ENCODE measurements at regions not wholly inside any gene's neighbourhood (a gene's known extent, or its start where the extent isn't known, plus 50 kb on each side); places are given as distances from the start of the nearest gene placed in this dataset.

DNA sequence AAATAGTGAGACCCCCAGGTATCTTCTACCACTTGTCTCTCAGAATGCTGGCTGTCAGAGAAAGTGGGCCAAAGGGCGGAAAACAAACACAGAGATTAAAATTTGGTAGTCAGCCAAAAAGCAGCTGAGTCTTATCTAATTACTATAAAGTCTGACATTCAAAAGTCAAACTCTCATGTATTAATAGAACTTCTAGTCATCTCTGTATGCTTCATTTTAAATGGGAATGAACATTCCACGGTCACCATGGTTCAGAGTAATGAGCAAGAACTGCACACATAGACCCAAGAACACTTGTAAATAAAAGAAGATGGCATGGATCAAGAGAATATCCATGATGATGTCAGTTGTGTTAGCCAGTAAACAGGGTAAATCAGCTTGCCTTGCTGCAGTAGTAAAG, 1267.0 kb upstream of the CHAC2 start:
- H3K27me3 Mint-ChIP-seq (ENCODE audit: insufficient read depth, low read depth, poor library complexity), result no peaks in the 10 kb centered on the region

More for the DNA sequence above, 1267.0 kb upstream of the CHAC2 start:
- H3K36me3 ChIP-seq (ENCODE audit: insufficient read depth), result peaks cover 10% of the 10 kb centered on the region
- H3K4me2 ChIP-seq, result no peak overlapping the region
- Mint-ChIP-seq H3K27ac (no peak overlapping the region), H3K4me3 (no peak overlapping the region), H3K9me3 (peaks cover 25% of the 10 kb centered on the region), H3K36me3 (ENCODE audit: low read depth) (peaks cover 17% of the 10 kb centered on the region), H3K4me1 (no peaks in the 10 kb centered on the region)
- no peaks in the 10 kb centered on the region for H3K4me1 ChIP-seq (ENCODE audit: insufficient read depth)
- ATAC-seq (no peak), DNase-seq (ENCODE audit: low spot score) (no peak)
- H3K9me2 ChIP-seq (ENCODE audit: insufficient read depth), result no peaks in the 10 kb centered on the region
- H3K79me2 ChIP-seq (replicated peaks; ENCODE audit: insufficient read depth), result no peaks in the 10 kb centered on the region
- no peaks in the 10 kb centered on the region for H3F3A ChIP-seq (replicated peaks; ENCODE audit: low read depth)
- H3K4me3 ChIP-seq, result no peak overlapping the region
- H3K27ac ChIP-seq (ENCODE audit: low read depth), result no peak overlapping the region
- H4K20me1 ChIP-seq (replicated peaks; ENCODE audit: insufficient read depth), result no peaks in the 10 kb centered on the region
- no peak overlapping the region for H2AFZ ChIP-seq
- TF ChIP-seq, protein P1, sequence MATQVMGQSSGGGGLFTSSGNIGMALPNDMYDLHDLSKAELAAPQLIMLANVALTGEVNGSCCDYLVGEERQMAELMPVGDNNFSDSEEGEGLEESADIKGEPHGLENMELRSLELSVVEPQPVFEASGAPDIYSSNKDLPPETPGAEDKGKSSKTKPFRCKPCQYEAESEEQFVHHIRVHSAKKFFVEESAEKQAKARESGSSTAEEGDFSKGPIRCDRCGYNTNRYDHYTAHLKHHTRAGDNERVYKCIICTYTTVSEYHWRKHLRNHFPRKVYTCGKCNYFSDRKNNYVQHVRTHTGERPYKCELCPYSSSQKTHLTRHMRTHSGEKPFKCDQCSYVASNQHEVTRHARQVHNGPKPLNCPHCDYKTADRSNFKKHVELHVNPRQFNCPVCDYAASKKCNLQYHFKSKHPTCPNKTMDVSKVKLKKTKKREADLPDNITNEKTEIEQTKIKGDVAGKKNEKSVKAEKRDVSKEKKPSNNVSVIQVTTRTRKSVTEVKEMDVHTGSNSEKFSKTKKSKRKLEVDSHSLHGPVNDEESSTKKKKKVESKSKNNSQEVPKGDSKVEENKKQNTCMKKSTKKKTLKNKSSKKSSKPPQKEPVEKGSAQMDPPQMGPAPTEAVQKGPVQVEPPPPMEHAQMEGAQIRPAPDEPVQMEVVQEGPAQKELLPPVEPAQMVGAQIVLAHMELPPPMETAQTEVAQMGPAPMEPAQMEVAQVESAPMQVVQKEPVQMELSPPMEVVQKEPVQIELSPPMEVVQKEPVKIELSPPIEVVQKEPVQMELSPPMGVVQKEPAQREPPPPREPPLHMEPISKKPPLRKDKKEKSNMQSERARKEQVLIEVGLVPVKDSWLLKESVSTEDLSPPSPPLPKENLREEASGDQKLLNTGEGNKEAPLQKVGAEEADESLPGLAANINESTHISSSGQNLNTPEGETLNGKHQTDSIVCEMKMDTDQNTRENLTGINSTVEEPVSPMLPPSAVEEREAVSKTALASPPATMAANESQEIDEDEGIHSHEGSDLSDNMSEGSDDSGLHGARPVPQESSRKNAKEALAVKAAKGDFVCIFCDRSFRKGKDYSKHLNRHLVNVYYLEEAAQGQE (IDR thresholded peaks at IDR 0.05; ENCODE audit: unreplicated experiment), result no peak
- TF ChIP-seq, protein P2, sequence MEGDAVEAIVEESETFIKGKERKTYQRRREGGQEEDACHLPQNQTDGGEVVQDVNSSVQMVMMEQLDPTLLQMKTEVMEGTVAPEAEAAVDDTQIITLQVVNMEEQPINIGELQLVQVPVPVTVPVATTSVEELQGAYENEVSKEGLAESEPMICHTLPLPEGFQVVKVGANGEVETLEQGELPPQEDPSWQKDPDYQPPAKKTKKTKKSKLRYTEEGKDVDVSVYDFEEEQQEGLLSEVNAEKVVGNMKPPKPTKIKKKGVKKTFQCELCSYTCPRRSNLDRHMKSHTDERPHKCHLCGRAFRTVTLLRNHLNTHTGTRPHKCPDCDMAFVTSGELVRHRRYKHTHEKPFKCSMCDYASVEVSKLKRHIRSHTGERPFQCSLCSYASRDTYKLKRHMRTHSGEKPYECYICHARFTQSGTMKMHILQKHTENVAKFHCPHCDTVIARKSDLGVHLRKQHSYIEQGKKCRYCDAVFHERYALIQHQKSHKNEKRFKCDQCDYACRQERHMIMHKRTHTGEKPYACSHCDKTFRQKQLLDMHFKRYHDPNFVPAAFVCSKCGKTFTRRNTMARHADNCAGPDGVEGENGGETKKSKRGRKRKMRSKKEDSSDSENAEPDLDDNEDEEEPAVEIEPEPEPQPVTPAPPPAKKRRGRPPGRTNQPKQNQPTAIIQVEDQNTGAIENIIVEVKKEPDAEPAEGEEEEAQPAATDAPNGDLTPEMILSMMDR (conservative IDR thresholded peaks at IDR 0.05; ENCODE audit: low read depth in 2 of 2), result no peak
- no peak for TF ChIP-seq ZNF331 (CRISPR knock-in tag; IDR thresholded peaks at IDR 0.05; ENCODE audit: low read depth)
- TF ChIP-seq, protein P3, sequence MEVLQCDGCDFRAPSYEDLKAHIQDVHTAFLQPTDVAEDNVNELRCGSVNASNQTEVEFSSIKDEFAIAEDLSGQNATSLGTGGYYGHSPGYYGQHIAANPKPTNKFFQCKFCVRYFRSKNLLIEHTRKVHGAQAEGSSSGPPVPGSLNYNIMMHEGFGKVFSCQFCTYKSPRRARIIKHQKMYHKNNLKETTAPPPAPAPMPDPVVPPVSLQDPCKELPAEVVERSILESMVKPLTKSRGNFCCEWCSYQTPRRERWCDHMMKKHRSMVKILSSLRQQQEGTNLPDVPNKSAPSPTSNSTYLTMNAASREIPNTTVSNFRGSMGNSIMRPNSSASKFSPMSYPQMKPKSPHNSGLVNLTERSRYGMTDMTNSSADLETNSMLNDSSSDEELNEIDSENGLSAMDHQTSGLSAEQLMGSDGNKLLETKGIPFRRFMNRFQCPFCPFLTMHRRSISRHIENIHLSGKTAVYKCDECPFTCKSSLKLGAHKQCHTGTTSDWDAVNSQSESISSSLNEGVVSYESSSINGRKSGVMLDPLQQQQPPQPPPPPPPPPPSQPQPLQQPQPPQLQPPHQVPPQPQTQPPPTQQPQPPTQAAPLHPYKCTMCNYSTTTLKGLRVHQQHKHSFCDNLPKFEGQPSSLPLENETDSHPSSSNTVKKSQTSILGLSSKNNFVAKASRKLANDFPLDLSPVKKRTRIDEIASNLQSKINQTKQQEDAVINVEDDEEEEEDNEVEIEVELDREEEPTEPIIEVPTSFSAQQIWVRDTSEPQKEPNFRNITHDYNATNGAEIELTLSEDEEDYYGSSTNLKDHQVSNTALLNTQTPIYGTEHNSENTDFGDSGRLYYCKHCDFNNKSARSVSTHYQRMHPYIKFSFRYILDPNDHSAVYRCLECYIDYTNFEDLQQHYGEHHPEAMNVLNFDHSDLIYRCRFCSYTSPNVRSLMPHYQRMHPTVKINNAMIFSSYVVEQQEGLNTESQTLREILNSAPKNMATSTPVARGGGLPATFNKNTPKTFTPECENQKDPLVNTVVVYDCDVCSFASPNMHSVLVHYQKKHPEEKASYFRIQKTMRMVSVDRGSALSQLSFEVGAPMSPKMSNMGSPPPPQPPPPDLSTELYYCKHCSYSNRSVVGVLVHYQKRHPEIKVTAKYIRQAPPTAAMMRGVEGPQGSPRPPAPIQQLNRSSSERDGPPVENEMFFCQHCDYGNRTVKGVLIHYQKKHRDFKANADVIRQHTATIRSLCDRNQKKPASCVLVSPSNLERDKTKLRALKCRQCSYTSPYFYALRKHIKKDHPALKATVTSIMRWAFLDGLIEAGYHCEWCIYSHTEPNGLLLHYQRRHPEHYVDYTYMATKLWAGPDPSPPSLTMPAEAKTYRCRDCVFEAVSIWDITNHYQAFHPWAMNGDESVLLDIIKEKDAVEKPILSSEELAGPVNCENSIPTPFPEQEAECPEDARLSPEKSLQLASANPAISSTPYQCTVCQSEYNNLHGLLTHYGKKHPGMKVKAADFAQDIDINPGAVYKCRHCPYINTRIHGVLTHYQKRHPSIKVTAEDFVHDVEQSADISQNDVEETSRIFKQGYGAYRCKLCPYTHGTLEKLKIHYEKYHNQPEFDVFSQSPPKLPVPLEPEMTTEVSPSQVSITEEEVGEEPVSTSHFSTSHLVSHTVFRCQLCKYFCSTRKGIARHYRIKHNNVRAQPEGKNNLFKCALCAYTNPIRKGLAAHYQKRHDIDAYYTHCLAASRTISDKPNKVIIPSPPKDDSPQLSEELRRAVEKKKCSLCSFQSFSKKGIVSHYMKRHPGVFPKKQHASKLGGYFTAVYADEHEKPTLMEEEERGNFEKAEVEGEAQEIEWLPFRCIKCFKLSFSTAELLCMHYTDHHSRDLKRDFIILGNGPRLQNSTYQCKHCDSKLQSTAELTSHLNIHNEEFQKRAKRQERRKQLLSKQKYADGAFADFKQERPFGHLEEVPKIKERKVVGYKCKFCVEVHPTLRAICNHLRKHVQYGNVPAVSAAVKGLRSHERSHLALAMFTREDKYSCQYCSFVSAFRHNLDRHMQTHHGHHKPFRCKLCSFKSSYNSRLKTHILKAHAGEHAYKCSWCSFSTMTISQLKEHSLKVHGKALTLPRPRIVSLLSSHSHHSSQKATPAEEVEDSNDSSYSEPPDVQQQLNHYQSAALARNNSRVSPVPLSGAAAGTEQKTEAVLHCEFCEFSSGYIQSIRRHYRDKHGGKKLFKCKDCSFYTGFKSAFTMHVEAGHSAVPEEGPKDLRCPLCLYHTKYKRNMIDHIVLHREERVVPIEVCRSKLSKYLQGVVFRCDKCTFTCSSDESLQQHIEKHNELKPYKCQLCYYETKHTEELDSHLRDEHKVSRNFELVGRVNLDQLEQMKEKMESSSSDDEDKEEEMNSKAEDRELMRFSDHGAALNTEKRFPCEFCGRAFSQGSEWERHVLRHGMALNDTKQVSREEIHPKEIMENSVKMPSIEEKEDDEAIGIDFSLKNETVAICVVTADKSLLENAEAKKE (CRISPR knock-in tag; IDR thresholded peaks at IDR 0.05), result no peak
- no peak for TF ChIP-seq STAT1 (IDR thresholded peaks at IDR 0.05; ENCODE audit: unreplicated experiment)
- TF ChIP-seq EZH2phosphoT487 (IDR thresholded peaks at IDR 0.05; ENCODE audit: unreplicated experiment), result no peak
- TF ChIP-seq CREB1 (CRISPR knock-in tag; IDR thresholded peaks at IDR 0.05; ENCODE audit: low read depth), result no peak
- no peak for TF ChIP-seq JUNB (IDR thresholded peaks at IDR 0.05; ENCODE audit: unreplicated experiment)
- no peak for TF ChIP-seq ZNF114 (CRISPR knock-in tag; IDR thresholded peaks at IDR 0.05)
- TF ChIP-seq NANOG (IDR thresholded peaks at IDR 0.05; ENCODE audit: borderline replicate concordance), result no peak
- TF ChIP-seq EZH2 (IDR thresholded peaks at IDR 0.05; ENCODE audit: low read depth, unreplicated experiment), result no peak
- TF ChIP-seq POLR2AphosphoS5 (IDR thresholded peaks at IDR 0.05; ENCODE audit: low read depth), result no peak
- TF ChIP-seq, protein P4, sequence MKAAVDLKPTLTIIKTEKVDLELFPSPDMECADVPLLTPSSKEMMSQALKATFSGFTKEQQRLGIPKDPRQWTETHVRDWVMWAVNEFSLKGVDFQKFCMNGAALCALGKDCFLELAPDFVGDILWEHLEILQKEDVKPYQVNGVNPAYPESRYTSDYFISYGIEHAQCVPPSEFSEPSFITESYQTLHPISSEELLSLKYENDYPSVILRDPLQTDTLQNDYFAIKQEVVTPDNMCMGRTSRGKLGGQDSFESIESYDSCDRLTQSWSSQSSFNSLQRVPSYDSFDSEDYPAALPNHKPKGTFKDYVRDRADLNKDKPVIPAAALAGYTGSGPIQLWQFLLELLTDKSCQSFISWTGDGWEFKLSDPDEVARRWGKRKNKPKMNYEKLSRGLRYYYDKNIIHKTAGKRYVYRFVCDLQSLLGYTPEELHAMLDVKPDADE (IDR thresholded peaks at IDR 0.05), result no peak
- H3K27me3 ChIP-seq (ENCODE audit: insufficient read depth), result no peaks in the 10 kb centered on the region

Data from GM23338 (cell line).